IMR-90 (cell line): ENCODE measurements at regions not wholly inside any gene's neighbourhood (a gene's known extent, or its start where the extent isn't known, plus 50 kb on each side); places are given as distances from the start of the nearest gene placed in this dataset.

Experiments used
- ATAC-seq: fragments of 200-7000 bp; cut with Tn5 transposase; 2 replicates; pipeline ENCODE4 v1.9.1; 2020; ENCODE audit warnings: low read depth, mild to moderate bottlenecking, moderate library complexity
- BruUV-seq: library from RNA; stranded (reverse); fragments of 400-500 nt; replicated peaks from 2 replicates; lab custom pipeline; 2021; lab: Mats Ljungman, UMichigan
- CTCF ChIA-PET: fragments of 300-600 bp; formaldehyde crosslinking; extraction: SDS; loops from one replicate; lab custom pipeline; 2021; ENCODE audit warnings: antibody characterized with exemption; lab: Yijun Ruan, JAX
- POLR2A ChIA-PET: fragments of 300-600 bp; sonication (Branson Sonifier 250); formaldehyde crosslinking; loops from one replicate; lab custom pipeline; 2022; ENCODE audit warnings: antibody characterized with exemption; ENCODE audit not compliant: unreplicated experiment; lab: Charles Lee
- DNase-seq: peaks from one replicate; pipeline ENCODE4 v3.0.0; 2013
- H2AFZ ChIP-seq: replicated peaks from 2 replicates; pipeline ENCODE3; 2013; ENCODE audit warnings: low read length, mild to moderate bottlenecking; ENCODE audit not compliant: poor library complexity
- H2AK5ac ChIP-seq: 2 replicates; pipeline ENCODE4 v1.6.1; 2013; ENCODE audit warnings: low read depth, low read length, inconsistent platforms
- H2AK9ac ChIP-seq: replicated peaks from 2 replicates; pipeline ENCODE3; 2013; ENCODE audit warnings: mild to moderate bottlenecking, low read depth, low read length, moderate library complexity; ENCODE audit not compliant: poor library complexity
- H2BK120ac ChIP-seq: 2 replicates; pipeline ENCODE4 v1.6.1; 2013; ENCODE audit warnings: low read depth, low read length, inconsistent platforms
- H2BK15ac ChIP-seq: 3 replicates; pipeline ENCODE4 v1.6.1; 2013; ENCODE audit warnings: low read depth, low read length, inconsistent platforms
- H2BK20ac ChIP-seq: 2 replicates; pipeline ENCODE4 v1.6.1; 2013; ENCODE audit warnings: low read depth, mild to moderate bottlenecking, inconsistent platforms, low read length, moderate library complexity
- H2BK5ac ChIP-seq: 2 replicates; pipeline ENCODE4 v1.6.1; 2013; ENCODE audit warnings: mild to moderate bottlenecking, low read depth, low read length, inconsistent platforms; ENCODE audit not compliant: poor library complexity, severe bottlenecking
- H3K14ac ChIP-seq: replicated peaks from 2 replicates; pipeline ENCODE4 v1.6.1; 2013; ENCODE audit warnings: low read depth, low read length, inconsistent platforms
- H3K18ac ChIP-seq: 2 replicates; pipeline ENCODE4 v1.6.1; 2013; ENCODE audit warnings: low read depth, low read length, control low read depth
- H3K23ac ChIP-seq: 2 replicates; pipeline ENCODE4 v1.6.1; 2013; ENCODE audit warnings: low read depth, low read length, inconsistent platforms
- H3K27ac ChIP-seq: 2 replicates; pipeline ENCODE4 v1.5.1; 2013; ENCODE audit warnings: mild to moderate bottlenecking, control low read depth, low read length; ENCODE audit not compliant: insufficient read depth
- H3K27me3 ChIP-seq: 2 replicates; pipeline ENCODE4 v1.6.1; 2013; ENCODE audit warnings: low read length; ENCODE audit not compliant: control insufficient read depth, insufficient read depth
- H3K36me3 ChIP-seq: 2 replicates; pipeline ENCODE4 v1.6.1; 2013; ENCODE audit warnings: low read length, mixed read lengths; ENCODE audit not compliant: control insufficient read depth, insufficient read depth
- H3K4ac ChIP-seq: 2 replicates; pipeline ENCODE4 v1.6.1; 2013; ENCODE audit warnings: low read depth, low read length, inconsistent platforms
- H3K4me1 ChIP-seq: 2 replicates; pipeline ENCODE4 v1.6.1; 2013; ENCODE audit warnings: low read length, mixed read lengths; ENCODE audit not compliant: control insufficient read depth, insufficient read depth
- H3K4me2 ChIP-seq: 2 replicates; pipeline ENCODE4 v1.6.1; 2013; ENCODE audit warnings: low read depth, mild to moderate bottlenecking, control low read depth, low read length, moderate library complexity
- H3K4me3 ChIP-seq: 2 replicates; pipeline ENCODE4 v1.5.1; 2013; ENCODE audit warnings: low read depth, mild to moderate bottlenecking, control low read depth, low read length, moderate library complexity; ENCODE audit not compliant: insufficient read depth
- H3K56ac ChIP-seq: 2 replicates; pipeline ENCODE4 v1.6.1; 2013; ENCODE audit warnings: low read length, inconsistent platforms; ENCODE audit not compliant: insufficient read depth; ENCODE audit errors: extremely low read depth
- H3K79me1 ChIP-seq, 2 experiments: 2 replicates each; pipeline ENCODE4 v1.6.1; 2013; ENCODE audit warnings: low read length in 2 of 2, inconsistent platforms in 1 of 2, low read depth in 1 of 2
- H3K9ac ChIP-seq: 2 replicates; pipeline ENCODE4 v1.6.1; 2013; ENCODE audit warnings: low read depth, low read length, control low read depth
- H3K9me1 ChIP-seq: 2 replicates; pipeline ENCODE4 v1.6.1; 2013; ENCODE audit warnings: low read length, inconsistent platforms; ENCODE audit not compliant: insufficient read depth
- H3K9me3 ChIP-seq: 2 replicates; pipeline ENCODE4 v1.6.1; 2013; ENCODE audit warnings: low read length; ENCODE audit not compliant: control insufficient read depth, insufficient read depth
- H4K20me1 ChIP-seq: 2 replicates; pipeline ENCODE4 v1.6.1; 2013; ENCODE audit warnings: low read length, inconsistent platforms; ENCODE audit not compliant: insufficient read depth
- H4K5ac ChIP-seq: 2 replicates; pipeline ENCODE4 v1.6.1; 2013; ENCODE audit warnings: mild to moderate bottlenecking, low read depth, low read length, control low read depth
- H4K8ac ChIP-seq, 2 experiments: 2 replicates each; pipeline ENCODE4 v1.6.1; 2013; ENCODE audit warnings: low read depth in 2 of 2, low read length in 2 of 2, control low read depth in 1 of 2, inconsistent platforms in 1 of 2
- H4K91ac ChIP-seq: 2 replicates; pipeline ENCODE4 v1.6.1; 2013; ENCODE audit warnings: low read depth, low read length, inconsistent platforms; ENCODE audit not compliant: insufficient read depth
- BHLHE40 ChIP-seq: fragments of 150-350 bp; IDR thresholded peaks from 2 replicates; pipeline ENCODE4 v1.6.1; 2016; ENCODE audit warnings: mild to moderate bottlenecking, low read depth, low read length
- CTCF ChIP-seq: conservative IDR thresholded peaks from 2 replicates; pipeline ENCODE4 v1.5.1; 2012; ENCODE audit warnings: mild to moderate bottlenecking, low read depth, low read length, improper control_type of control experiment
- FOS ChIP-seq: fragments of 150-350 bp; IDR thresholded peaks from 2 replicates; pipeline ENCODE4 v1.6.1; 2016; ENCODE audit warnings: low read depth, low read length
- POLR2A ChIP-seq: IDR thresholded peaks from 2 replicates; pipeline ENCODE4 v1.6.1; 2012; ENCODE audit warnings: mild to moderate bottlenecking, low read depth, low read length
- SMC3 ChIP-seq: fragments of 150-350 bp; IDR thresholded peaks from 2 replicates; pipeline ENCODE4 v1.6.1; 2016; ENCODE audit warnings: low read depth, mild to moderate bottlenecking, antibody characterized with exemption, low read length, moderate library complexity
- WGBS, 2 experiments: methylation state at CpG; one replicate each; pipeline versions ENCODE4 v1.1.5 to v1.1.7; 2013; ENCODE audit warnings: missing lambda C conversion rate in 2 of 2; ENCODE audit not compliant: insufficient read length in 1 of 2; ENCODE audit errors: extremely low coverage in 2 of 2; 5-methylcytosine and 5-hydroxymethylcytosine counted together
- dilution Hi-C: fragments of 300-500 bp; cut with HindIII; formaldehyde crosslinking; loops from one replicate; pipeline ENCODE4 v1.14.3; 2018; ENCODE audit warnings: low sequenced_read_pairs; ENCODE audit not compliant: unreplicated experiment
- in situ Hi-C: fragments of 300-500 bp; cut with MboI; formaldehyde crosslinking; loops from 3 replicates; pipeline ENCODE4 v1.14.3; 2019; ENCODE audit warnings: low sequenced_read_pairs, inconsistent platforms, mixed read lengths
- intact Hi-C: fragments of 100-400 bp; cut with micrococcal nuclease; formaldehyde crosslinking; loops from 2 replicates; pipeline ENCODE4 v1.10.0; 2022

DNA sequence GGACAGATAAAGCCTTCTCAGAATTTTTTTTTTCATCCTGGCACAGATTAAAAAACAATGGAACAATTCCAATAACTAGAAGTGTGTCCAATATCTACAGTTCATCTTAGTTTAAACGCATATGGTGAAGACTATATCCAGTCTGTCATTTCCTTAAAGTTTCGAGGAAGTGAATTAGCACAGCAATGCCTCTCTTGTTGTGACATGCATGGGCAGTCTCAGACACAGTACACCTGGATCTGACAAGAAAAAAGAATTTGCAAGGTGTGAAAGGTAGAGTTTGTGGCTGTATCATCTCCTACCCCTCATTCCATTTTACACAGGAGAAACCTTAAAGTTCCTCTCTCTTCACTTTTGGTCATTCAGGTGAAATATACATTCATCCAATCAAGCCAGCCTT, 100.6 kb upstream of the ADAMTS19 start:
- in situ Hi-C loops: no loop called here

More for the DNA sequence above, 100.6 kb upstream of the ADAMTS19 start:
- no peak overlapping the region for H2BK120ac ChIP-seq
- H3K4me3 ChIP-seq: no peak overlapping the region
- no TSS peak for BruUV-seq
- no peaks in the 10 kb centered on the region for H3K27me3 ChIP-seq
- dilution Hi-C loops (no loop called here), intact Hi-C loops (loop anchor here (10.0 kb wide), 2 partner anchors 285 to 455 kb away; no protein-coding TSS in a partner anchor)
- no peaks in the 10 kb centered on the region for H3K9me3 ChIP-seq
- H2AK9ac ChIP-seq: no peak overlapping the region
- no peak overlapping the region for H4K5ac ChIP-seq
- no peaks in the 10 kb centered on the region for H3K9me1 ChIP-seq
- ATAC-seq: no peak
- no peak overlapping the region for H4K8ac ChIP-seq
- TF ChIP-seq FOS: no peak
- no peak for TF ChIP-seq POLR2A
- no peak for TF ChIP-seq BHLHE40
- TF ChIP-seq CTCF: no peak
- TF ChIP-seq SMC3: no peak
- H2AK5ac ChIP-seq: no peak overlapping the region
- no peak for DNase-seq
- no peak overlapping the region for H4K91ac ChIP-seq
- H3K56ac ChIP-seq: no peak overlapping the region
- no peak overlapping the region for H3K9ac ChIP-seq
- WGBS, 2 experiments: no CpG with 5 or more reads among the region's 2 CpGs
- no peaks in the 10 kb centered on the region for H3K36me3 ChIP-seq
- H3K23ac ChIP-seq: no peak overlapping the region
- no peaks in the 10 kb centered on the region for H3K4me1 ChIP-seq
- no peak overlapping the region for H2BK15ac ChIP-seq
- no peak overlapping the region for H3K14ac ChIP-seq
- H2BK5ac ChIP-seq: no peak overlapping the region
- H4K20me1 ChIP-seq: no peaks in the 10 kb centered on the region
- no peak overlapping the region for H2AFZ ChIP-seq
- ChIA-PET CTCF (no interaction called here), POLR2A (no interaction called here)
- no peak overlapping the region for H2BK20ac ChIP-seq
- no peak overlapping the region for H3K4me2 ChIP-seq
- H3K4ac ChIP-seq: no peak overlapping the region
- H3K18ac ChIP-seq: no peak overlapping the region
- no peak overlapping the region for H3K27ac ChIP-seq
- no peaks in the 10 kb centered on the region for H3K79me1 ChIP-seq
